GM04504 (cell line): ENCODE measurements at regions not wholly inside any gene's neighbourhood (a gene's known extent, or its start where the extent isn't known, plus 50 kb on each side); places are given as distances from the start of the nearest gene placed in this dataset.
"Not testable (repeated sequence)": the region's sequence is repeated elsewhere in the genome, so short reads cannot be mapped to it uniquely, and the experiment has no call there.

Source experiments
- DNase-seq: peaks from one replicate; pipeline ENCODE4 v3.0.0-alpha.2; 2012; ENCODE audit warnings: low read depth

GRCh38 chr3:164460851-164461250, 617.4 kb downstream of the SI start:
- DNase-seq: no peak

GRCh38 chr3:164459521-164460151, 618.7 kb downstream of the SI start:
- DNase-seq: no peak

- DNase-seq: peak; percentile 77
These were observed 619.3 kb downstream of the SI start for GRCh38 chr3:164458986-164459385.

- DNase-seq: no peak
These were observed 624.6 kb downstream of the SI start for GRCh38 chr3:164453714-164454113.

GRCh38 chr3:164452707-164453106, 625.6 kb downstream of the SI start:
- peak; percentile 72 for DNase-seq

GRCh38 chr3:164451072-164451910, 627.0 kb downstream of the SI start:
- no peak for DNase-seq

- DNase-seq: no peak
These were observed 627.9 kb downstream of the SI start for GRCh38 chr3:164450276-164450905.

GRCh38 chr3:164419220-164419619, 659.1 kb downstream of the SI start:
- no peak for DNase-seq

GRCh38 chr3:164418414-164418813, 659.9 kb downstream of the SI start:
- DNase-seq: no peak

- DNase-seq: no peak
These were observed 660.3 kb downstream of the SI start for GRCh38 chr3:164417955-164418354.

GRCh38 chr3:164416491-164417222, 661.6 kb downstream of the SI start:
- DNase-seq: no peak

GRCh38 chr3:164408326-164408725, 670.0 kb downstream of the SI start:
- no peak for DNase-seq

- DNase-seq: no peak
These were observed 671.2 kb downstream of the SI start for GRCh38 chr3:164407111-164407510.

- DNase-seq: no peak
These were observed 672.0 kb downstream of the SI start for GRCh38 chr3:164406281-164406680.

GRCh38 chr3:164401923-164402322, 676.4 kb downstream of the SI start:
- DNase-seq: no peak

- not testable (repeated sequence) for DNase-seq
These were observed 676.9 kb downstream of the SI start for GRCh38 chr3:164401440-164401839.

GRCh38 chr3:164397462-164397861, 680.8 kb downstream of the SI start:
- no peak for DNase-seq

- no peak for DNase-seq
These were observed 685.1 kb downstream of the SI start for GRCh38 chr3:164393171-164393570.

- no peak for DNase-seq
These were observed 688.2 kb downstream of the SI start for GRCh38 chr3:164390046-164390445.

GRCh38 chr3:164387236-164387635, 691.1 kb downstream of the SI start:
- DNase-seq: no peak

- no peak for DNase-seq
These were observed 698.1 kb downstream of the SI start for GRCh38 chr3:164380156-164380555.

- DNase-seq: no peak
These were observed 700.8 kb downstream of the SI start for GRCh38 chr3:164377466-164377865.
